ENCODE measurements at regions not wholly inside any gene's neighbourhood (a gene's known extent, or its start where the extent isn't known, plus 50 kb on each side); places are given as distances from the start of the nearest gene placed in this dataset.

DNA sequence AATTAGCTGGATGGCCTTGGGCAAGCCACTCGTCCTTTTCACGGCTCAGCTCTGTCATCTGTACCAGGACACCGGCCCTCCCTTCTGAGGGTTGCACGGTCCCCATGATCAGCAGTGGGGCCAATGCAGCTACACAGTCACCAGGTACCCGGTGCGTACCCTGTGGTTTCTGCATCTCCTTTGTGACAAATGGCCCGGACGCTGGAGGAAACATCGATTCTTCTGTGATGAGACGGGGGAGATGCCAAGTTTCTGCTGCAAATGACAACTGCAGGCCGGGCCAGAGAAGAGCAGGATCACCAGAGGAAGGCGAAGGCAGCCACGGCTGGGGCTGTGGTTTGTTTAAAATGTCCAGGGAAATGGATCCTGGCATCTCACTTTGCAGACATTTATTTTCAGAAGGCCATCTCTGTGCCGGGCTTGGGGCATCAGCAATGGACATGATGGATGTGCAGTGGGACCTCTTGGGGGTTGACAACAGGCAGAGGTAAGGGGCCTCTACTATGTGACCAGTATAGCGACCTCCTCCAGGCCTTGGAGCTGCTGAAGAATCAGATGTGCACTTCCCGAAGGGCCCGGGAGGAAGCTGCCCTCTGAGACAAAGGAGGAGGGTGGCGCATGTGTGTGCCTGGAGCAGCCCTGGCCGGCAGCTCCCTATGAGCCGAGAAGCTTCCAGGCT, 221.9 kb upstream of the C1orf174 start:
- TF ChIP-seq CTCF (conservative IDR thresholded peaks at IDR 0.05; ENCODE audit: low read depth, low read length): no peak
- H3K4me3 ChIP-seq (ENCODE audit: low read depth, low read length): no peak overlapping the region

GRCh38 chr1:4122513-4123160, 222.6 kb upstream of the C1orf174 start:
- no peak for DNase-seq (ENCODE audit: low read depth)
- no peak for TF ChIP-seq CTCF (conservative IDR thresholded peaks at IDR 0.05; ENCODE audit: low read depth, low read length)
- no peak overlapping the region for H3K4me3 ChIP-seq (ENCODE audit: low read depth, low read length)

More for the DNA sequence above, 221.9 kb upstream of the C1orf174 start:
- no peak for DNase-seq (ENCODE audit: low read depth)

DNA sequence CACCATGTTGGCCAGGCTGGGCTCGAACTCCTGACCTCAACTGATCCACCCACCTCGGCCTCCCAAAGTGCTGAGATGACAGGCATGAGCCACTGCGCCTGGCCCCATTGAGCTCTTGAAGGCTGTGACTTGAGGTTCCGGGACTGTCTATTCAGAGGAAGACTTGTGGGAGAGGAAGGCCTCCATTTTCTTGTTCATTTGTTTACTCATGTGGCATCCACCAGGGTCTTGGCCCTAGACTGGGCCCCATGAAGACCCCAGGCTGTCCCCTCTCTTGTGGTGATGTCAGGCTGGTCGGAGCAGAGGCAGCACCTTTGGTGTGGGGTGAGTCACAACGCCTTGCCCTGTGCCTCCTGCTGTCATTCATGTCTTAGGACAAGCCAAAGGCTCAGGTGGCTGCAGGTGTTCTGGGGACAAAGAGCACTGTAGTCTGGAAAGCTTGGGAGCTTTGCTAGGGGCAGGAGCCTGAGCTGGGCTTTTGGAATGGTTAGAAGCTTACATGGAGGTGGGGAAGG, 224.6 kb upstream of the C1orf174 start:
- DNase-seq (ENCODE audit: low read depth): no peak
- TF ChIP-seq CTCF (conservative IDR thresholded peaks at IDR 0.05; ENCODE audit: low read depth, low read length): no peak
- H3K4me3 ChIP-seq (ENCODE audit: low read depth, low read length): no peak overlapping the region

- H3K4me3 ChIP-seq (ENCODE audit: low read depth, low read length): no peak overlapping the region
- TF ChIP-seq CTCF (conservative IDR thresholded peaks at IDR 0.05; ENCODE audit: low read depth, low read length): no peak
- DNase-seq (ENCODE audit: low read depth): no peak
These were observed 226.2 kb upstream of the C1orf174 start for GRCh38 chr1:4126251-4126650.

GRCh38 chr1:4126731-4127591, 226.9 kb upstream of the C1orf174 start:
- no peak for DNase-seq (ENCODE audit: low read depth)
- H3K4me3 ChIP-seq (ENCODE audit: low read depth, low read length): no peak overlapping the region
- TF ChIP-seq CTCF (conservative IDR thresholded peaks at IDR 0.05; ENCODE audit: low read depth, low read length): no peak

- DNase-seq (ENCODE audit: low read depth): no peak
These were observed 227.6 kb upstream of the C1orf174 start for GRCh38 chr1:4127592-4128140.

More at GRCh38 chr1:4127592-4128140, 227.6 kb upstream of the C1orf174 start:
- H3K4me3 ChIP-seq (ENCODE audit: low read depth, low read length): no peak overlapping the region
- TF ChIP-seq CTCF (conservative IDR thresholded peaks at IDR 0.05; ENCODE audit: low read depth, low read length): no peak

Data from choroid plexus epithelial cell (primary cell).